GM23338 (cell line): ENCODE measurements at regions not wholly inside any gene's neighbourhood (a gene's known extent, or its start where the extent isn't known, plus 50 kb on each side); places are given as distances from the start of the nearest gene placed in this dataset.

Experiments used
- CREB1 ChIP-seq: fragments of 250-450 bp; sonication (Bioruptor Pico); IDR thresholded peaks from 2 replicates; pipeline ENCODE4 v1.5.0; 2020; ENCODE audit warnings: low read depth, mild to moderate bottlenecking, moderate library complexity
- EZH2 ChIP-seq: fragments of 200-600 bp; sonication (generic); IDR thresholded peaks from one replicate; pipeline ENCODE4 v1.8.0; 2017; ENCODE audit warnings: antibody characterized with exemption, mild to moderate bottlenecking, low read depth; ENCODE audit not compliant: unreplicated experiment
- EZH2phosphoT487 ChIP-seq: fragments of 200-600 bp; sonication (generic); IDR thresholded peaks from one replicate; pipeline ENCODE4 v1.8.1; 2018; ENCODE audit warnings: antibody characterized with exemption; ENCODE audit not compliant: unreplicated experiment
- JUNB ChIP-seq: IDR thresholded peaks from one replicate; pipeline ENCODE4 v1.6.1; 2016; ENCODE audit warnings: antibody characterized with exemption; ENCODE audit not compliant: unreplicated experiment
- POLR2AphosphoS5 ChIP-seq: IDR thresholded peaks from 2 replicates; pipeline ENCODE4 v1.6.1; 2016; ENCODE audit warnings: antibody characterized with exemption, low read depth
- STAT1 ChIP-seq: IDR thresholded peaks from one replicate; pipeline ENCODE4 v1.6.1; 2016; ENCODE audit warnings: antibody characterized with exemption; ENCODE audit not compliant: unreplicated experiment
- ZNF114 ChIP-seq: fragments of 250-450 bp; sonication (Bioruptor Pico); IDR thresholded peaks from 2 replicates; pipeline ENCODE4 v1.5.0; 2020; ENCODE audit warnings: mild to moderate bottlenecking, moderate library complexity
- ZNF331 ChIP-seq: fragments of 250-450 bp; sonication (Bioruptor Pico); IDR thresholded peaks from 2 replicates; pipeline ENCODE4 v1.5.0; 2020; ENCODE audit warnings: low read depth, mild to moderate bottlenecking, moderate library complexity
- TF ChIP-seq, protein P1 (sequence below): IDR thresholded peaks from one replicate; pipeline ENCODE4 v1.6.1; 2018; ENCODE audit warnings: antibody characterized with exemption; ENCODE audit not compliant: unreplicated experiment
- TF ChIP-seq, protein P2 (sequence below), 2 experiments: fragments of 200-600 bp in 1 of 2; sonication (generic) in 1 of 2; conservative IDR thresholded peaks; 2 replicates each; pipeline versions ENCODE4 v1.5.1 to v1.6.1; 2016 to 2017; ENCODE audit warnings: antibody characterized with exemption in 2 of 2, low read depth in 2 of 2, mild to moderate bottlenecking in 2 of 2, moderate library complexity in 1 of 2
- TF ChIP-seq, protein P3 (sequence below): IDR thresholded peaks from 2 replicates; pipeline ENCODE4 v1.6.1; 2016; ENCODE audit warnings: antibody characterized with exemption
- TF ChIP-seq, protein P4 (sequence below): fragments of 250-450 bp; sonication (Bioruptor Pico); IDR thresholded peaks from 2 replicates; pipeline ENCODE4 v1.5.0; 2020; ENCODE audit warnings: mild to moderate bottlenecking, moderate library complexity

DNA sequence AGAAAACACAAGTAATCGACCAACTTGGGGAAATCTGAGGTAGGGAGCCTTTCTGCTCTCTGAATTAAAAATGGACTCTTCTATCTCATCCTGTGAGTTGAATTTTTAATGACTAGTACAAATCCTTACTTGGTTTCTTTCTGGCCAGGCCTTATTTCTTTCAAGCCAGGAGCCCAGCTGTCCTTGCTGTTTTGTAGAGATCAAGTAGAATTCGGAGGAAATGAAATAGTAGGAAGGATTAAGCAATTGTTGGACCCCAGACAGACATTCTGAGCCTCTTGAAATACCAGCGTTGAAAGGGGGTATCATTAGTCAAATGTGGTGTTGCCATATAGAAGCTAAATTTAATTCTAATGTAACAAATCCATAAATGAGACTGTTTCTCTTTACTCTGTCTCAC is 53.7 kb upstream of the SMIM15 start:
- TF ChIP-seq, protein P1, sequence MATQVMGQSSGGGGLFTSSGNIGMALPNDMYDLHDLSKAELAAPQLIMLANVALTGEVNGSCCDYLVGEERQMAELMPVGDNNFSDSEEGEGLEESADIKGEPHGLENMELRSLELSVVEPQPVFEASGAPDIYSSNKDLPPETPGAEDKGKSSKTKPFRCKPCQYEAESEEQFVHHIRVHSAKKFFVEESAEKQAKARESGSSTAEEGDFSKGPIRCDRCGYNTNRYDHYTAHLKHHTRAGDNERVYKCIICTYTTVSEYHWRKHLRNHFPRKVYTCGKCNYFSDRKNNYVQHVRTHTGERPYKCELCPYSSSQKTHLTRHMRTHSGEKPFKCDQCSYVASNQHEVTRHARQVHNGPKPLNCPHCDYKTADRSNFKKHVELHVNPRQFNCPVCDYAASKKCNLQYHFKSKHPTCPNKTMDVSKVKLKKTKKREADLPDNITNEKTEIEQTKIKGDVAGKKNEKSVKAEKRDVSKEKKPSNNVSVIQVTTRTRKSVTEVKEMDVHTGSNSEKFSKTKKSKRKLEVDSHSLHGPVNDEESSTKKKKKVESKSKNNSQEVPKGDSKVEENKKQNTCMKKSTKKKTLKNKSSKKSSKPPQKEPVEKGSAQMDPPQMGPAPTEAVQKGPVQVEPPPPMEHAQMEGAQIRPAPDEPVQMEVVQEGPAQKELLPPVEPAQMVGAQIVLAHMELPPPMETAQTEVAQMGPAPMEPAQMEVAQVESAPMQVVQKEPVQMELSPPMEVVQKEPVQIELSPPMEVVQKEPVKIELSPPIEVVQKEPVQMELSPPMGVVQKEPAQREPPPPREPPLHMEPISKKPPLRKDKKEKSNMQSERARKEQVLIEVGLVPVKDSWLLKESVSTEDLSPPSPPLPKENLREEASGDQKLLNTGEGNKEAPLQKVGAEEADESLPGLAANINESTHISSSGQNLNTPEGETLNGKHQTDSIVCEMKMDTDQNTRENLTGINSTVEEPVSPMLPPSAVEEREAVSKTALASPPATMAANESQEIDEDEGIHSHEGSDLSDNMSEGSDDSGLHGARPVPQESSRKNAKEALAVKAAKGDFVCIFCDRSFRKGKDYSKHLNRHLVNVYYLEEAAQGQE: no peak
- TF ChIP-seq, protein P2, sequence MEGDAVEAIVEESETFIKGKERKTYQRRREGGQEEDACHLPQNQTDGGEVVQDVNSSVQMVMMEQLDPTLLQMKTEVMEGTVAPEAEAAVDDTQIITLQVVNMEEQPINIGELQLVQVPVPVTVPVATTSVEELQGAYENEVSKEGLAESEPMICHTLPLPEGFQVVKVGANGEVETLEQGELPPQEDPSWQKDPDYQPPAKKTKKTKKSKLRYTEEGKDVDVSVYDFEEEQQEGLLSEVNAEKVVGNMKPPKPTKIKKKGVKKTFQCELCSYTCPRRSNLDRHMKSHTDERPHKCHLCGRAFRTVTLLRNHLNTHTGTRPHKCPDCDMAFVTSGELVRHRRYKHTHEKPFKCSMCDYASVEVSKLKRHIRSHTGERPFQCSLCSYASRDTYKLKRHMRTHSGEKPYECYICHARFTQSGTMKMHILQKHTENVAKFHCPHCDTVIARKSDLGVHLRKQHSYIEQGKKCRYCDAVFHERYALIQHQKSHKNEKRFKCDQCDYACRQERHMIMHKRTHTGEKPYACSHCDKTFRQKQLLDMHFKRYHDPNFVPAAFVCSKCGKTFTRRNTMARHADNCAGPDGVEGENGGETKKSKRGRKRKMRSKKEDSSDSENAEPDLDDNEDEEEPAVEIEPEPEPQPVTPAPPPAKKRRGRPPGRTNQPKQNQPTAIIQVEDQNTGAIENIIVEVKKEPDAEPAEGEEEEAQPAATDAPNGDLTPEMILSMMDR (conservative IDR thresholded peaks at IDR 0.05; ENCODE audit: low read depth in 2 of 2): no peak
- TF ChIP-seq POLR2AphosphoS5 (no peak), EZH2 (no peak), CREB1 (CRISPR knock-in tag) (no peak), ZNF331 (no peak), JUNB (no peak), EZH2phosphoT487 (no peak), ZNF114 (CRISPR knock-in tag) (no peak), STAT1 (no peak)
- TF ChIP-seq, protein P3, sequence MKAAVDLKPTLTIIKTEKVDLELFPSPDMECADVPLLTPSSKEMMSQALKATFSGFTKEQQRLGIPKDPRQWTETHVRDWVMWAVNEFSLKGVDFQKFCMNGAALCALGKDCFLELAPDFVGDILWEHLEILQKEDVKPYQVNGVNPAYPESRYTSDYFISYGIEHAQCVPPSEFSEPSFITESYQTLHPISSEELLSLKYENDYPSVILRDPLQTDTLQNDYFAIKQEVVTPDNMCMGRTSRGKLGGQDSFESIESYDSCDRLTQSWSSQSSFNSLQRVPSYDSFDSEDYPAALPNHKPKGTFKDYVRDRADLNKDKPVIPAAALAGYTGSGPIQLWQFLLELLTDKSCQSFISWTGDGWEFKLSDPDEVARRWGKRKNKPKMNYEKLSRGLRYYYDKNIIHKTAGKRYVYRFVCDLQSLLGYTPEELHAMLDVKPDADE: no peak
- TF ChIP-seq, protein P4, sequence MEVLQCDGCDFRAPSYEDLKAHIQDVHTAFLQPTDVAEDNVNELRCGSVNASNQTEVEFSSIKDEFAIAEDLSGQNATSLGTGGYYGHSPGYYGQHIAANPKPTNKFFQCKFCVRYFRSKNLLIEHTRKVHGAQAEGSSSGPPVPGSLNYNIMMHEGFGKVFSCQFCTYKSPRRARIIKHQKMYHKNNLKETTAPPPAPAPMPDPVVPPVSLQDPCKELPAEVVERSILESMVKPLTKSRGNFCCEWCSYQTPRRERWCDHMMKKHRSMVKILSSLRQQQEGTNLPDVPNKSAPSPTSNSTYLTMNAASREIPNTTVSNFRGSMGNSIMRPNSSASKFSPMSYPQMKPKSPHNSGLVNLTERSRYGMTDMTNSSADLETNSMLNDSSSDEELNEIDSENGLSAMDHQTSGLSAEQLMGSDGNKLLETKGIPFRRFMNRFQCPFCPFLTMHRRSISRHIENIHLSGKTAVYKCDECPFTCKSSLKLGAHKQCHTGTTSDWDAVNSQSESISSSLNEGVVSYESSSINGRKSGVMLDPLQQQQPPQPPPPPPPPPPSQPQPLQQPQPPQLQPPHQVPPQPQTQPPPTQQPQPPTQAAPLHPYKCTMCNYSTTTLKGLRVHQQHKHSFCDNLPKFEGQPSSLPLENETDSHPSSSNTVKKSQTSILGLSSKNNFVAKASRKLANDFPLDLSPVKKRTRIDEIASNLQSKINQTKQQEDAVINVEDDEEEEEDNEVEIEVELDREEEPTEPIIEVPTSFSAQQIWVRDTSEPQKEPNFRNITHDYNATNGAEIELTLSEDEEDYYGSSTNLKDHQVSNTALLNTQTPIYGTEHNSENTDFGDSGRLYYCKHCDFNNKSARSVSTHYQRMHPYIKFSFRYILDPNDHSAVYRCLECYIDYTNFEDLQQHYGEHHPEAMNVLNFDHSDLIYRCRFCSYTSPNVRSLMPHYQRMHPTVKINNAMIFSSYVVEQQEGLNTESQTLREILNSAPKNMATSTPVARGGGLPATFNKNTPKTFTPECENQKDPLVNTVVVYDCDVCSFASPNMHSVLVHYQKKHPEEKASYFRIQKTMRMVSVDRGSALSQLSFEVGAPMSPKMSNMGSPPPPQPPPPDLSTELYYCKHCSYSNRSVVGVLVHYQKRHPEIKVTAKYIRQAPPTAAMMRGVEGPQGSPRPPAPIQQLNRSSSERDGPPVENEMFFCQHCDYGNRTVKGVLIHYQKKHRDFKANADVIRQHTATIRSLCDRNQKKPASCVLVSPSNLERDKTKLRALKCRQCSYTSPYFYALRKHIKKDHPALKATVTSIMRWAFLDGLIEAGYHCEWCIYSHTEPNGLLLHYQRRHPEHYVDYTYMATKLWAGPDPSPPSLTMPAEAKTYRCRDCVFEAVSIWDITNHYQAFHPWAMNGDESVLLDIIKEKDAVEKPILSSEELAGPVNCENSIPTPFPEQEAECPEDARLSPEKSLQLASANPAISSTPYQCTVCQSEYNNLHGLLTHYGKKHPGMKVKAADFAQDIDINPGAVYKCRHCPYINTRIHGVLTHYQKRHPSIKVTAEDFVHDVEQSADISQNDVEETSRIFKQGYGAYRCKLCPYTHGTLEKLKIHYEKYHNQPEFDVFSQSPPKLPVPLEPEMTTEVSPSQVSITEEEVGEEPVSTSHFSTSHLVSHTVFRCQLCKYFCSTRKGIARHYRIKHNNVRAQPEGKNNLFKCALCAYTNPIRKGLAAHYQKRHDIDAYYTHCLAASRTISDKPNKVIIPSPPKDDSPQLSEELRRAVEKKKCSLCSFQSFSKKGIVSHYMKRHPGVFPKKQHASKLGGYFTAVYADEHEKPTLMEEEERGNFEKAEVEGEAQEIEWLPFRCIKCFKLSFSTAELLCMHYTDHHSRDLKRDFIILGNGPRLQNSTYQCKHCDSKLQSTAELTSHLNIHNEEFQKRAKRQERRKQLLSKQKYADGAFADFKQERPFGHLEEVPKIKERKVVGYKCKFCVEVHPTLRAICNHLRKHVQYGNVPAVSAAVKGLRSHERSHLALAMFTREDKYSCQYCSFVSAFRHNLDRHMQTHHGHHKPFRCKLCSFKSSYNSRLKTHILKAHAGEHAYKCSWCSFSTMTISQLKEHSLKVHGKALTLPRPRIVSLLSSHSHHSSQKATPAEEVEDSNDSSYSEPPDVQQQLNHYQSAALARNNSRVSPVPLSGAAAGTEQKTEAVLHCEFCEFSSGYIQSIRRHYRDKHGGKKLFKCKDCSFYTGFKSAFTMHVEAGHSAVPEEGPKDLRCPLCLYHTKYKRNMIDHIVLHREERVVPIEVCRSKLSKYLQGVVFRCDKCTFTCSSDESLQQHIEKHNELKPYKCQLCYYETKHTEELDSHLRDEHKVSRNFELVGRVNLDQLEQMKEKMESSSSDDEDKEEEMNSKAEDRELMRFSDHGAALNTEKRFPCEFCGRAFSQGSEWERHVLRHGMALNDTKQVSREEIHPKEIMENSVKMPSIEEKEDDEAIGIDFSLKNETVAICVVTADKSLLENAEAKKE: no peak
